ENCODE measurements at regions not wholly inside any gene's neighbourhood (a gene's known extent, or its start where the extent isn't known, plus 50 kb on each side); places are given as distances from the start of the nearest gene placed in this dataset.

DNA sequence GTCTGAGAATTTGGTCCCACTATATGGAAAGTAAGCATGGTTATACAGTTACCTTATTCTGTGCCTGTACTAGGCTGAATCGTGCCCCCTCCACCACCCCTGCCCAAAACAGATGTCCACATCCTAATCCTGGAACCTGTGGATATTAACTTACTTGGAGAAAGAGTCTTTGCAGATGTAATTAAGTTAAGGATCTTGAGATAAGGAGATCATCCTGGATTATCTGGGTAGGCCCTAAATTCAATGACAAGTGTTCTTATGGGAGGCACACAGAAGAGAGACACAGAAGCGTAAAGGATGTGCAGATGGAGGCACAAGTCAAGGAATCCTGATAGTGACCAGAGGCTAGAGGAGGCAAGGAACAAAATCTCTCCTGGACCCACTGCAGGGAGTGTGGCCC lies 116.7 kb upstream of the MAN1A1 start (continued):
- TF ChIP-seq CHD7 (IDR thresholded peaks at IDR 0.05; ENCODE audit: insufficient replicate concordance, low read length) (no peak), NANOG (IDR thresholded peaks at IDR 0.05; ENCODE audit: insufficient read depth, low read depth, low read length, poor library complexity, severe bottlenecking) (no peak), TEAD4 (IDR thresholded peaks at IDR 0.05; ENCODE audit: low read depth, low read length) (no peak), RNF2 (IDR thresholded peaks at IDR 0.05; ENCODE audit: borderline replicate concordance, low read depth, low read length, missing control alignments, poor library complexity, severe bottlenecking) (no peak), SRF (IDR thresholded peaks at IDR 0.05; ENCODE audit: low read depth, low read length) (no peak)
